ENCODE measurements at regions not wholly inside any gene's neighbourhood (a gene's known extent, or its start where the extent isn't known, plus 50 kb on each side); places are given as distances from the start of the nearest gene placed in this dataset.

DNA sequence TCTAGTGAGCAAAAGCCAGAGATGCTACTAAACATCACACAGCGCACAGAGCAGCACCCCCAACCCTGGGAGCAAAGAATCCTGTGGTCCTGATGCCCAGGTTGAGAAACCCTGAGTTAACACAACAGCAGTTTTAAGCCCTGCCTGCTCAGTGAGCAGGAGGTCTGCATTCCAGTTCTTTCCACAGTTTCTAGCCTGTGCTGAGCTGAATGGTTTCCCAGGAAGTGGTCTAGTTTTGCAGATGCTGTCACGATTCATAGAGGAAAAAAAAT lies 171.1 kb upstream of the PROK2 start:
- TF ChIP-seq CHD4 (IDR thresholded peaks at IDR 0.05; ENCODE audit: borderline replicate concordance) (no peak), RCOR1 (IDR thresholded peaks at IDR 0.05; ENCODE audit: low read depth, low read length) (no peak), EP300 (IDR thresholded peaks at IDR 0.05) (no peak), USF2 (IDR thresholded peaks at IDR 0.05) (no peak), JUNB (IDR thresholded peaks at IDR 0.05) (no peak), POLR2A (IDR thresholded peaks at IDR 0.05; ENCODE audit: low read length) (no peak)
- TF ChIP-seq, protein P1, sequence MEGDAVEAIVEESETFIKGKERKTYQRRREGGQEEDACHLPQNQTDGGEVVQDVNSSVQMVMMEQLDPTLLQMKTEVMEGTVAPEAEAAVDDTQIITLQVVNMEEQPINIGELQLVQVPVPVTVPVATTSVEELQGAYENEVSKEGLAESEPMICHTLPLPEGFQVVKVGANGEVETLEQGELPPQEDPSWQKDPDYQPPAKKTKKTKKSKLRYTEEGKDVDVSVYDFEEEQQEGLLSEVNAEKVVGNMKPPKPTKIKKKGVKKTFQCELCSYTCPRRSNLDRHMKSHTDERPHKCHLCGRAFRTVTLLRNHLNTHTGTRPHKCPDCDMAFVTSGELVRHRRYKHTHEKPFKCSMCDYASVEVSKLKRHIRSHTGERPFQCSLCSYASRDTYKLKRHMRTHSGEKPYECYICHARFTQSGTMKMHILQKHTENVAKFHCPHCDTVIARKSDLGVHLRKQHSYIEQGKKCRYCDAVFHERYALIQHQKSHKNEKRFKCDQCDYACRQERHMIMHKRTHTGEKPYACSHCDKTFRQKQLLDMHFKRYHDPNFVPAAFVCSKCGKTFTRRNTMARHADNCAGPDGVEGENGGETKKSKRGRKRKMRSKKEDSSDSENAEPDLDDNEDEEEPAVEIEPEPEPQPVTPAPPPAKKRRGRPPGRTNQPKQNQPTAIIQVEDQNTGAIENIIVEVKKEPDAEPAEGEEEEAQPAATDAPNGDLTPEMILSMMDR (IDR thresholded peaks at IDR 0.05), result no peak
